Activated naive CD8-positive, alpha-beta T cell treated with anti-CD3 and anti-CD28 coated beads, Interleukin-2, amount 50 U/mL, for 24 hours (primary cell): ENCODE measurements at regions not wholly inside any gene's neighbourhood (a gene's known extent, or its start where the extent isn't known, plus 50 kb on each side); places are given as distances from the start of the nearest gene placed in this dataset.
"Not testable (repeated sequence)": the region's sequence is repeated elsewhere in the genome, so short reads cannot be mapped to it uniquely, and the experiment has no call there.

Source experiments
- ATAC-seq: fragments of 150-1000 bp; cut with Tn5 transposase; one replicate; pipeline ENCODE4 v1.10.0; 2021
- DNase-seq: peaks from one replicate; pipeline ENCODE4 v3.0.0; 2021
- H3K27ac Mint-ChIP-seq: one replicate; pipeline ENCODE4 v1.8.0; 2021; ENCODE audit warnings: mild to moderate bottlenecking, mixed read lengths
- H3K27me3 Mint-ChIP-seq: one replicate; pipeline ENCODE4 v1.8.0; 2021; ENCODE audit warnings: mixed read lengths
- H3K36me3 Mint-ChIP-seq: one replicate; pipeline ENCODE4 v1.8.0; 2021; ENCODE audit warnings: low read depth, mixed read lengths
- H3K4me1 Mint-ChIP-seq: one replicate; pipeline ENCODE4 v1.8.0; 2021; ENCODE audit warnings: mixed read lengths
- H3K4me3 Mint-ChIP-seq: one replicate; pipeline ENCODE4 v1.8.0; 2021; ENCODE audit warnings: mild to moderate bottlenecking, moderate library complexity, mixed read lengths
- H3K9me3 Mint-ChIP-seq: one replicate; pipeline ENCODE4 v1.8.0; 2021; ENCODE audit warnings: mixed read lengths

DNA sequence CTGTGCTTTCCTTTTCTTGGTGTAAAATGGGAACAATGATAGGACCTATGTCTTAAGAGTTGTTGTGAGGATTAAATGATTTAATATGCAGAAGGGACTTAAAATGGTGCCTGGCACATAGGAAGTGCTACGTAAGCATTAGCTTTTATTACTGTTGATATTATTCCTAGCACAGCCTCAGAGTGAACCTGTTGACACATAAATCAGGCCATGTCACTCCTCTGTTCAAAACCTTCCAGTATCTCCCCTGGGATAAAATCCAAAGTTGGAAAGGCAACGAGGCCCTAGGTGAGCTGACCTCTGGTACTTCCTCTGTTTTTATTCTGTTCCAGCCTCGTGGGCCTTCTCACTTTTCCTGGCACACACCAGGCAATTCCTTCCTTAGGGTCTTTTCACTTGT, 108.8 kb upstream of the CADM1 start:
- ATAC-seq: no peak
- Mint-ChIP-seq H3K27me3 (peaks cover 1% of the 10 kb centered on the region), H3K9me3 (peaks cover 3% of the 10 kb centered on the region), H3K36me3 (no peaks in the 10 kb centered on the region), H3K4me3 (no peak overlapping the region), H3K27ac (no peak overlapping the region), H3K4me1 (no peaks in the 10 kb centered on the region)
- no peak for DNase-seq

DNA sequence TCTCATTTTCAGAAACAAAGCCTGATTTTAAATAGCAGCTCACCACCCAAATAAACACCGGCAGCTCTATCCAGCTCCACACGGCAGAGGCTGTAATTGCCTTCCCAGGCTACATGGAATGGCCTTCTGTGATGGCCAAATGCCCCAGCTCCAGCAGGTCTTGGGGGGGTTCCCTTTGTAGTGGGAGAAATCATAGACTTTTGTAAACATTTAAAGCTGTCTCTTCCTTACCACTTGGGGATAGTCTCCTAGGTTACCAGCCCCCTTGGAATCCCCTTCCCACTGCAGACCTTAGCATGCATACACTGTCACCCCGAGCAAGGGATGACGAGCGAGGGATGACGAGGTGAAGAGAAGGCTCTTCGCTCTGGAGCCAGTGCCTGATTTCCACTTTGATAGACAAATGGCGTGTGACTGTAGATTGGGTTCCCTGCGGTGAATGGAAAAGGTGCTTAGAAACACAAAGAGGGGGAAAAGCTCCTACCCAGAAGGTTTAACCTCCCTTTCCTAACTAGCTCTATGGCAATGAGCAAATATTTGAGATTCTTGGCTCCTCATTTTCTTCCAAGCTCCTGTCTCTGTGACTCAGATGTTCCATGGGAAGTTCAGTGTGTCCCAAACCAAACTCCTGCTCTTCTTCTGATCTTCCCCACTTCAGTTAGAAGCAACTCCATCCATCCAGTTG, 108.0 kb upstream of the CADM1 start:
- Mint-ChIP-seq H3K27ac (no peak overlapping the region), H3K4me1 (no peaks in the 10 kb centered on the region), H3K36me3 (no peaks in the 10 kb centered on the region), H3K27me3 (peaks cover 1% of the 10 kb centered on the region), H3K9me3 (peaks cover 3% of the 10 kb centered on the region), H3K4me3 (no peak overlapping the region)
- DNase-seq (no peak), ATAC-seq (no peak)

DNA sequence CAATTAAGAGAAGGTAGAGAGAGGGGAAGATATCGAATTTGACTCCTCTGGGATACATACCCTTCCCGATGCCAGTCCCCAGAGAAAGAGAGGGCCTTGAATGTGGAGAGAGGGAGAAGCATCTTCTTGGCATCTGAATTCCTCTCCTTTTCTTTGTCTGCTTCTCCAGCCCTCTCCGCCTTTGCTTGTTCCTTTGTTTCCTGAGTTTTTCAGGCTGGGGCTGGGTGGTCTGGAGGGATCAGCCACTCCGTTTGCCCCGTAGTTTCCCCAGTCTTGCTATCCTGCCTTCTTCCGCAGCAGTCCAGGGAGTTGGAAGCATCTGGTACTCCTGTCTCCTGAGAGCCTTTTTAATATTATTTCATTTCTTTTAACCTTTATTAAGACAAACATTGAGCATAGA, 107.1 kb upstream of the CADM1 start:
- Mint-ChIP-seq H3K4me3 (no peak overlapping the region), H3K27ac (no peak overlapping the region), H3K9me3 (peaks cover 3% of the 10 kb centered on the region), H3K36me3 (no peaks in the 10 kb centered on the region), H3K27me3 (peaks cover 1% of the 10 kb centered on the region), H3K4me1 (no peaks in the 10 kb centered on the region)
- DNase-seq: no peak
- ATAC-seq: no peak

DNA sequence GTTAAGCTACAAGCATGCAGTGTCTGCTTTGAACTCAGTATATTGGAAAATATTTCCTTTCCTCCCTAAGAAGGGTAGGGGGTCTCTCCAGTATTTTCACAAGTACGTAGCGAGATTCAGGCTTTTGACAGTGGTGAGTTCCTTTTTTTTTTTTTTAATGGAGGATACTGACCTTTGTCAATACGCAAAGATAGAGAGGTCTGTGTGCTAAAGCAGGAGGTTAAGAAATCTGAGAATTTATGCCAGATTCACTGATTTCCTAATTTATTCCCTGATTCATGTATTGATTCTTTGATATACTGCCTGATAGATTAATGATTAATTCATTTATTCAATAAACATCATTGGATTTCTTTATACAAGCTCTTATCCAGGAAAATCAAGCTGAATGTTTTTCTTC, 106.7 kb upstream of the CADM1 start:
- DNase-seq (no peak), ATAC-seq (no peak)
- H3K9me3 Mint-ChIP-seq: peaks cover 3% of the 10 kb centered on the region
- no peak overlapping the region for H3K4me3 Mint-ChIP-seq
- peaks cover 1% of the 10 kb centered on the region for H3K27me3 Mint-ChIP-seq
- no peak overlapping the region for H3K27ac Mint-ChIP-seq
- no peaks in the 10 kb centered on the region for H3K36me3 Mint-ChIP-seq
- H3K4me1 Mint-ChIP-seq: no peaks in the 10 kb centered on the region

DNA sequence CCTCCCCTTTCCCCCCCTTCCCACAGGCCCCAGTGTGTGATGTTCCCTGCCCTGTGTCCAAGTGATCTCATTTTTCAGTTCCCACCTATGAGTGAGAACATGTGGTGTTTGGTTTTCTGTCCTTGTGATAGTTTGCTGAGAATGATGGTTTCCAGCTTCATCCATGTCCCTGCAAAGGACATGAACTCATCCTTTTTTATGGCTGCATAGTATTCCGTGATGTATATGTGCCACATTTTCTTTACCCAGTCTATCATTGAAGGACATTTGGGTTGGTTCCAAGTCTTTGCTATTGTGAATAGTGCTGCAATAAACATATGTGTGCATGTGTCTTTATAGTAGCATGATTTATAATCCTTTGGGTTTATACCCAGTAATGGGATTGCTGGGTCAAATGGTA, 106.0 kb upstream of the CADM1 start:
- DNase-seq, H3K4me1 Mint-ChIP-seq, ATAC-seq, H3K27ac Mint-ChIP-seq, H3K9me3 Mint-ChIP-seq, H3K36me3 Mint-ChIP-seq, H3K4me3 Mint-ChIP-seq, H3K27me3 Mint-ChIP-seq: not testable (repeated sequence)

DNA sequence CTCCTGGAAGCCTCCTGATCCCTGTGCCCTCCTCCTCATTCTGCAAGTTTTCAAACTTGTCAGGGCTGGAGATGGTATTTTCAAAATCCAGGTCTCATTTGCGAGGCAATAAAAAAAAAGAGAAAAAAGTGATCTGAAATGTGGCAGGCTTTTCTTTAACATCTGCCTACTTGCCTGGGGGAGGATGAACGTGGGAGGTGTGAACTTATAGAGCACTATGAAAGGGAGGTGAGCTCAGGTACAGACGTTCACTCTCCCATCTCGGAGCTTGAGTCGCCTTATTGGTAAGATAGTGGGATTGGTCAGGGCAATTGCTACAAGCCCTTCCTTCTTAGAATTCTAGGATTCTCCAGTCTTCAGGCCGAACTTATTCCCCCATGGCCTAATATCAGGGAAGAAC, 104.8 kb upstream of the CADM1 start:
- Mint-ChIP-seq H3K27me3 (peaks cover 1% of the 10 kb centered on the region), H3K36me3 (no peaks in the 10 kb centered on the region), H3K9me3 (peaks cover 3% of the 10 kb centered on the region), H3K27ac (no peak overlapping the region), H3K4me3 (no peak overlapping the region), H3K4me1 (no peaks in the 10 kb centered on the region)
- DNase-seq: no peak
- ATAC-seq: no peak

DNA sequence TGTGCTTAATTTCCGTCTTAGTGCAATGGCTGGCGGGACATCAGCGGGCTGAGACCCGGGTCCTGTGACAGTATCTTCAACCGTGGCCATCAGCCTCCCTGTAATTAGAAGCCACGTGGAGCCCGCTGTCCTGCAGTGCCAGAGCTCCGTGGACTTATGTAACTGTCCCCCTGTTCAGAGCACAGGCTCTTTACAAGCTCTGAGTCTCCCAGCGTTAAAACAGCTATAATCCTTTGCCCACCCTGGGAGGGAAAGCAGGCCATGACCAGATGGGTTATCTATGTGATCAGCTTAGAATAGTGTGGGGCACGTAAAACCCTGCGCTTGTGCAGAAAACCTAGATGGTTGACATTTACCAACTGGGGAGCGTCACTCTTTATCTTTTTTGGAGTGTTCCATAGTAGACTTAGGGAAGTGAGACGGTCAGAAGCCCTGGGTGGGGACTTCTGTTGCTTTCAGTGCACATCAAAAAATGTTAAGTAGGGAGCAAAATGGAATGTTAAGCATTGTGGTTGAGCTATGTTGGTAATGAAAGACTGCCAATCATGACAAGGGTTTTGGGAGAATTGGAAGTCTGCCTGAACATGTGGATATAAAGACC, 103.5 kb upstream of the CADM1 start:
- no peaks in the 10 kb centered on the region for H3K36me3 Mint-ChIP-seq
- peaks cover 1% of the 10 kb centered on the region for H3K27me3 Mint-ChIP-seq
- no peak overlapping the region for H3K4me3 Mint-ChIP-seq
- no peak for ATAC-seq
- no peak overlapping the region for H3K27ac Mint-ChIP-seq
- H3K4me1 Mint-ChIP-seq: no peaks in the 10 kb centered on the region
- H3K9me3 Mint-ChIP-seq: peaks cover 3% of the 10 kb centered on the region
- no peak for DNase-seq

DNA sequence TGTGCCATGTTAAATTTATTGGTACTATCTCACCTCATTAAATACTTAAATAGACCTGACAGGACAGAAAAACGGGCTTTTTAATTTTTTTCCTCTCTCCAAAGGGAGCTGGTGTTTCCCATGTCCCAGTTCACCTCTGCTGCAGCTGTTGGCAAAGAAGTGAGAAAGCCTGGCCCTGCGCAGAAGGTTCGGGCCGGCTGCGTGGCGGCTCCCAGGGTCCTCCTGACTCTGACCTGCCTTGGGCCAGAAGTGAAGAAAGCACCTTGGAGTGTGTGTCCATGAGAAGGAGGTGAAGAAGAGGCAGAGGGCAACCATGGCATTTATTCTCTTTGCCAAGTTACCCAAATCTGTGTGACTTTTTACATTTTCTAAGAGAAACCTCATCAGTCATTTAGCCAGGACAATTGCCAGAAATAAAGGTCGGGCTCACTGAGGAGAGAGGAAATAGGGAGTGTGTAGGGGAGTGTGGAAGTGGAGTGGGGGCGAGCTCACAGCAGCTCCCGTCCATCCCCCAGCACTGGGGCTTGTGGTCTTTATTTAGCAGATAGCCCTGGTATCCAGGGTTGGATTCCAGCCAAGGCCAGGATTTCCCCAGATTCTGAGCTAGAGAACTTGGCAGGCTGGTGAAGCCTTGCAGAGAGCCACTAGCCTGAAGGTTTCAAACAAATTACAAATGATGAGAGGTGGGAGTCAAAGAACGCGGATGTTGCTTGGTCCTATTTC, 102.4 kb upstream of the CADM1 start:
- ATAC-seq (no peak), DNase-seq (no peak)
- peaks cover 1% of the 10 kb centered on the region for H3K27me3 Mint-ChIP-seq
- H3K9me3 Mint-ChIP-seq: peaks cover 3% of the 10 kb centered on the region
- H3K4me3 Mint-ChIP-seq: no peak overlapping the region
- no peak overlapping the region for H3K27ac Mint-ChIP-seq
- no peaks in the 10 kb centered on the region for H3K36me3 Mint-ChIP-seq
- no peaks in the 10 kb centered on the region for H3K4me1 Mint-ChIP-seq

DNA sequence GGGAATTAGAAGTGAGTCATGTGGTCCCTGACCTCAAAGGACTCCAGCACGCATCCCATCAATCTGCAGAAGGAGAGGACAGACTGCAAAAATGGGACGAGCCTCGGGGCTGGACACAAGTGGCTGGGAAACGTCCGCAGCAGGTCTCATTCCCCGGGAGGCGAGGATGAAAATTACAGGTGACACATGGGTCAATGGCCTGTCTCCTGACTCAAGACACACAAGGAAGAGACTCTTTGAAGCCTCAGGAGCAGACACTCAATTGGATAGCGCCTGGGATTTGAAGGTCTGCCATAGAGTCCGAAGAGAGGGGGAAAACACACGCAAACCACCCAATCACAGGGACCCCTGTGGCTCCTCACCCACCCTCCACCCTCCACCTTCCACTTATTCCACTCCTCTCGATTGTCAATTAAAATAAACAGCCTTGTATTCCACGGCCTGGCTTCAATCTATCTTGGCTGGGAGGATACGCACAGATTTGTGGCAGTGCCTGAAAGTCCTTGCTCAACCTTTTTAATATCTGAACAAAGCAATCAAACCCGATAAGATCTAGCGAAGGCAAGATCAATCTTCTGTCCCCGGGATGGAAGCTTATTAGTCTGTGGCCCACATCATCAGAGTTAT, 101.8 kb upstream of the CADM1 start:
- Mint-ChIP-seq H3K4me1 (no peaks in the 10 kb centered on the region), H3K27me3 (peaks cover 1% of the 10 kb centered on the region), H3K36me3 (no peaks in the 10 kb centered on the region), H3K27ac (no peak overlapping the region), H3K9me3 (peaks cover 3% of the 10 kb centered on the region), H3K4me3 (no peak overlapping the region)
- DNase-seq (no peak), ATAC-seq (no peak)

DNA sequence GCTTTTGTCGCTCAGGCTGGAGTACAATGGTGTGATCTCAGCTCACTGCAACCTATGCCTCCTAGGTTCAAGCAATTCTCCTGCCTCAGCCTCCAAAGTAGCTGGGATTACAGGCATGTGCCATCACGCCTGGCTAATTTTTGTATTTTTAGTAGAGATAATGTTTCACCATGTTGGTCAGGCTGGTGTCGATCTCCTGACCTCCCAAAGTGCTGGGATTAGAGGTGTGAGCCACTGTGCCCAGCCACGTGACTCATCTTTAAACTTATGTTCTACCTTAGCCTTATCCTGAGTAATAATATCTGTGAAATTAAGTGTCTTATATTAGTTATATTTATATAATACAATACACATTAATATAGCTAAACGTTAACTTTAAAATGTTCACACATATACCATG, 101.2 kb upstream of the CADM1 start:
- not testable (repeated sequence) for H3K36me3 Mint-ChIP-seq, H3K4me1 Mint-ChIP-seq, H3K9me3 Mint-ChIP-seq, H3K27me3 Mint-ChIP-seq, ATAC-seq, H3K27ac Mint-ChIP-seq, H3K4me3 Mint-ChIP-seq, DNase-seq

DNA sequence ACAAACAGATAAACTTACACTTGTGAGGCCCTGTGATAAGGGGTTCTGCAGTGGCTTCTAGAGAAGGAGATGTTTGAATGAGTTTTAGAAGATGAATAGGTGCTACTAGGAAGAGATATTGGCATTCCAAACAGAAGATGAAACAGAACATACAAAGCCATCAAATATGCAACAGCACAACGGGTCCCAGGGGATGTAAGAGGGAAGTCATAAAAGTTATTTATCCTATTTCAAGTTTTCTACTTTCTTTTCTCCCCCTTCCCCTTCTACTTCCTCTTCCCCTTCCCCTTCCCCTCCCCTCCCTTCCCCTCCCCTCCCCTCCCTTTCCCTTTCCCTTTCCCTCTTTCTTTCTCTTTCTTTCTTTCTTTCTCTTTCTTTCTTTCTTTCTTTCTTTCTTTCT, 94.9 kb upstream of the CADM1 start:
- Mint-ChIP-seq H3K27ac (no peak overlapping the region), H3K4me1 (no peaks in the 10 kb centered on the region), H3K4me3 (no peak overlapping the region), H3K27me3 (no peaks in the 10 kb centered on the region), H3K9me3 (no peaks in the 10 kb centered on the region), H3K36me3 (no peaks in the 10 kb centered on the region)
- ATAC-seq: no peak
- DNase-seq: no peak

DNA sequence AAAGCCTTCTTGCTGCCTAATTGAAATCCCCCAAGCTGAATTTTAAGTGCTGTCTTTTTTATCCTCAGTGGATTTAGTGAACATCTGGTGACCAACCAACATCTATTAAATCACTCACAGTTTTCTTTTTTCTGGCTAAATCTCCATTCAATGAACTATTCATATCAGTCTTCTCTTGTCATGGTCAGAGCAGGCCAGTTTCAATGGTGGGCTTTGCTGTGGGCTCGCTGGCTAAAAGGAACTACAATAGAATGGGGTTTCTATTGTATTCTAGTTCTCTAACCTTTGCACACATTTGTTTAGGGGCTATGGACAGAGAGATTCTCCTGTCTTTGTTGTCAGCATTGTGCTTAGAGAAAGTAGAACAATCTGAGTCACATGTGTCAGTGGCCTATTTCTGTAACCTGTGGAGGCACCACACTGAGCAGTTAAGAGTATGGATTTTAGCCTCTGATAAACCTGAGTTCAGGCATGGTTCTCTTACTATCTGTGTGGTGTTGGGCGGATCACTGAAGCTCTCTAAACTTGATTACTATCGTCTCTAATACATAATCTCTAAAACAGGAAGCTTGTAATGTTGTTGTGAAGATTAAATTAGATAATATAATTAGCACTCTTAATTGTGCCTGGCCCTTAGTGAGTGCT, 94.2 kb upstream of the CADM1 start:
- no peaks in the 10 kb centered on the region for H3K9me3 Mint-ChIP-seq
- no peaks in the 10 kb centered on the region for H3K4me1 Mint-ChIP-seq
- DNase-seq (no peak), ATAC-seq (no peak)
- H3K4me3 Mint-ChIP-seq: no peak overlapping the region
- H3K27me3 Mint-ChIP-seq: no peaks in the 10 kb centered on the region
- H3K36me3 Mint-ChIP-seq: no peaks in the 10 kb centered on the region
- H3K27ac Mint-ChIP-seq: no peak overlapping the region

DNA sequence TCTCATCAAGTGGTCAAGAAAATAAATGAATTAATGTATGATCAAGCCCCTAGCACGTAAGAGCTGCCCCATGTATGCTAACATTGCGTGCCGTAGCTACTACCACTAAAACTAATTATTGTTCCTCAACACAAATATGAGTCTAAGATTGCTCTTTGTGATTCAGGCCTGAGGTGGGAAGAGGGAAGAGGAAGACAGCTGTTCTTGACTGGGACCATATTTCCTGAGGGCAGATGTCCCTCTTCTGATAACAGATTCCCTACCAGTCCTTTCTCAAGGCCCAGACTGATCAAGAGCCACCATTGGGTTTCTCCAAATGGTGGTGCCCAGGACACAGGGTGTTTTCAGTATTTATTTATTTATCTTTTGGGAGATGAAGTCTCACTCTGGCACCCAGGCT, 87.2 kb upstream of the CADM1 start:
- Mint-ChIP-seq H3K27ac (no peak overlapping the region), H3K4me1 (no peaks in the 10 kb centered on the region), H3K27me3 (no peaks in the 10 kb centered on the region), H3K36me3 (no peaks in the 10 kb centered on the region), H3K4me3 (no peak overlapping the region), H3K9me3 (peaks cover 9% of the 10 kb centered on the region)
- DNase-seq: no peak
- ATAC-seq: no peak

DNA sequence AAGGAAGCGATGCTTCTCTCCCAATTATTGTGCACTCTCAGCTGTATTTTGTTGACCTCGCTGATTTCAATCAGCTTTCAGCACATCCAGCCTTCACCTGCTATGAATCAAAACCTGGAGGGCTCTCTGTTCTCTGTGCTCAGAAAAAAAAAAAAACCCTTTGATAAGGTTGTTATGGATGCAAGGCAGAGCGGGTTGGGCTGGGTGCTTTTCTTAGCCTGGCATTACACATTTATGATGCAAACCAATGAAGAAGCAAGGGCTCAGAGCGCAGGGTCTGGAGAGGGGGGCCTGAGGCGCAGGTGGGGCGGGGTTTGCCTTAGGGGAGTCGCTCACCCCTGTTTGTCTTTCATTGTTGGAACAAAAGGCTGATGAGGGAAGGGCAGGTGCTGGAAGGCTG, 86.0 kb upstream of the CADM1 start:
- H3K4me1 Mint-ChIP-seq: no peaks in the 10 kb centered on the region
- H3K9me3 Mint-ChIP-seq: peaks cover 9% of the 10 kb centered on the region
- DNase-seq (no peak), ATAC-seq (no peak)
- H3K27me3 Mint-ChIP-seq: no peaks in the 10 kb centered on the region
- H3K27ac Mint-ChIP-seq: no peak overlapping the region
- H3K36me3 Mint-ChIP-seq: no peaks in the 10 kb centered on the region
- no peak overlapping the region for H3K4me3 Mint-ChIP-seq
